Gastrocnemius medialis (tissue), 4 donors: ENCODE measurements at regions not wholly inside any gene's neighbourhood (a gene's known extent, or its start where the extent isn't known, plus 50 kb on each side); places are given as distances from the start of the nearest gene placed in this dataset.

ENCODE experiments used
- CTCF ChIP-seq, 5 experiments: fragments of 450-650 bp in 3 of 5; fragments of 200-600 bp in 2 of 5; sonication (generic) in 2 of 5; IDR thresholded peaks in 4 of 5; conservative IDR thresholded peaks in 1 of 5; 1 replicate in 4 of 5; 2 replicates in 1 of 5; pipeline ENCODE4 v1.5.1; 2016 to 2019; ENCODE audit warnings: antibody characterized with exemption in 5 of 5, mild to moderate bottlenecking in 3 of 5, moderate library complexity in 3 of 5
- POLR2A ChIP-seq, 2 donors: fragments of 450-650 bp; IDR thresholded peaks; one replicate each; pipeline ENCODE4 v1.6.1; 2017; ENCODE audit warnings: antibody characterized with exemption in 2 of 2, mild to moderate bottlenecking in 2 of 2, moderate library complexity in 2 of 2

- TF ChIP-seq POLR2A (IDR thresholded peaks at IDR 0.05) (no peak), CTCF (IDR thresholded peaks at IDR 0.05 in 4 of 5, conservative IDR thresholded peaks at IDR 0.05 in 1 of 5) (no peak)
Observed at GRCh38 chr10:128744811-128745305, 618.6 kb upstream of the MKI67 start.
